K562 (cell line): ENCODE measurements at regions not wholly inside any gene's neighbourhood (a gene's known extent, or its start where the extent isn't known, plus 50 kb on each side); places are given as distances from the start of the nearest gene placed in this dataset.

Source experiments
- ATF1 ChIP-seq, 2 experiments: fragments of 450-650 bp in 1 of 2; IDR thresholded peaks; 2 replicates each; pipeline ENCODE4 v1.6.1; 2016; ENCODE audit warnings: missing compliant biosample characterization in 1 of 2, missing genetic modification characterization in 1 of 2
- CTCF ChIP-seq, 3 experiments: IDR thresholded peaks in 2 of 3; conservative IDR thresholded peaks in 1 of 3; 2 replicates each; pipeline ENCODE4 v1.5.1; 2011 to 2012; ENCODE audit warnings: low read length in 3 of 3, mild to moderate bottlenecking in 3 of 3, control low read depth in 2 of 3, improper control_type of control experiment in 1 of 3, inconsistent platforms in 1 of 3, low read depth in 1 of 3, mixed read lengths in 1 of 3, moderate library complexity in 1 of 3; ENCODE audit not compliant: insufficient read depth in 2 of 3
- E2F5 ChIP-seq: sonication (generic); formaldehyde crosslinking; IDR thresholded peaks from 2 replicates; pipeline ENCODE4 v1.8.0; 2022; ENCODE audit warnings: mild to moderate bottlenecking, missing genetic modification reagents
- EZH2 ChIP-seq: IDR thresholded peaks from 2 replicates; pipeline ENCODE4 v1.6.1; 2012; ENCODE audit warnings: low read depth, mild to moderate bottlenecking, inconsistent platforms, low read length, borderline replicate concordance
- FOXA1 ChIP-seq: fragments of 450-650 bp; IDR thresholded peaks from 2 replicates; pipeline ENCODE4 v1.6.1; 2016; ENCODE audit warnings: mild to moderate bottlenecking, borderline replicate concordance
- HDGF ChIP-seq: fragments of 450-650 bp; IDR thresholded peaks from 2 replicates; pipeline ENCODE4 v1.6.1; 2016
- HNRNPUL1 ChIP-seq: fragments of 200-400 bp; formaldehyde crosslinking; IDR thresholded peaks from 2 replicates; pipeline ENCODE4 v1.6.1; 2017; ENCODE audit warnings: low read length
- MTA1 ChIP-seq: fragments of 450-650 bp; IDR thresholded peaks from 2 replicates; pipeline ENCODE4 v1.6.1; 2017; ENCODE audit warnings: borderline replicate concordance
- PHB2 ChIP-seq: fragments of 450-650 bp; IDR thresholded peaks from 2 replicates; pipeline ENCODE4 v1.6.1; 2017; ENCODE audit warnings: low read depth
- RCOR1 ChIP-seq, 2 experiments: IDR thresholded peaks; 2 replicates each; pipeline ENCODE4 v1.6.1; 2012; ENCODE audit warnings: low read depth in 2 of 2, low read length in 2 of 2, borderline replicate concordance in 1 of 2, improper control_type of control experiment in 1 of 2
- SMARCE1 ChIP-seq: fragments of 450-650 bp; IDR thresholded peaks from 2 replicates; pipeline ENCODE4 v1.7.1; 2016; ENCODE audit warnings: mild to moderate bottlenecking
- SP1 ChIP-seq: sonication (generic); formaldehyde crosslinking; IDR thresholded peaks from 2 replicates; pipeline ENCODE4 v1.8.1; 2022; ENCODE audit warnings: mild to moderate bottlenecking, missing genetic modification reagents
- ZNF512 ChIP-seq: IDR thresholded peaks from 2 replicates; pipeline ENCODE4 v1.6.1; 2016; ENCODE audit warnings: missing genetic modification characterization, missing compliant biosample characterization
- TF ChIP-seq, protein P1 (sequence below): fragments of 450-650 bp; conservative IDR thresholded peaks from 2 replicates; pipeline ENCODE4 v1.6.1; 2016; ENCODE audit warnings: missing genetic modification characterization, low read depth, mild to moderate bottlenecking, control low read depth, missing compliant biosample characterization

DNA sequence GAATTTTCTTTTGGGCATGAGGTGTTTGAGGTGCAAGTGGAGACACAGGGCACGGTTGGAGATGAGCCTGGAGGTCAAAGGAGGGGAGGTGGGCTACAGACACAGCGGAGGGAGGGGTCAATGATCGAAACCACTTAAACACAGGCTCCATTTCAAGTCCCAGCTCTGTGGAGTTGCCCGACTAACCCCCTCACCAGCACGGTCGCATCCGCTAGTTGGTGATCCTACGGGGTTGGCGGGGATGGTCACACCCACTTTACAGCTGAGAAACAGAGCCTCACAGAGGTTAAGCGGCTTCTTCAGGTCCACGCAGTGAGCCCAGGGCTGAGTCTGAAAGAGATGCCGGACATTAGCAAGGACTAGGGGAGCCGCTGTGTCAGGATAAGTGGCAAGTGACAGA is 60.1 kb upstream of the RUNX3 start:
- TF ChIP-seq, protein P1, sequence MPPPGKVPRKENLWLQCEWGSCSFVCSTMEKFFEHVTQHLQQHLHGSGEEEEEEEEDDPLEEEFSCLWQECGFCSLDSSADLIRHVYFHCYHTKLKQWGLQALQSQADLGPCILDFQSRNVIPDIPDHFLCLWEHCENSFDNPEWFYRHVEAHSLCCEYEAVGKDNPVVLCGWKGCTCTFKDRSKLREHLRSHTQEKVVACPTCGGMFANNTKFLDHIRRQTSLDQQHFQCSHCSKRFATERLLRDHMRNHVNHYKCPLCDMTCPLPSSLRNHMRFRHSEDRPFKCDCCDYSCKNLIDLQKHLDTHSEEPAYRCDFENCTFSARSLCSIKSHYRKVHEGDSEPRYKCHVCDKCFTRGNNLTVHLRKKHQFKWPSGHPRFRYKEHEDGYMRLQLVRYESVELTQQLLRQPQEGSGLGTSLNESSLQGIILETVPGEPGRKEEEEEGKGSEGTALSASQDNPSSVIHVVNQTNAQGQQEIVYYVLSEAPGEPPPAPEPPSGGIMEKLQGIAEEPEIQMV (tag): no peak
- no peak for TF ChIP-seq ZNF512
- TF ChIP-seq HNRNPUL1: no peak
- no peak for TF ChIP-seq SP1 (CRISPR knock-in tag)
- TF ChIP-seq SMARCE1: no peak
- no peak for TF ChIP-seq CTCF (IDR thresholded peaks at IDR 0.05 in 2 of 3, conservative IDR thresholded peaks at IDR 0.05 in 1 of 3; ENCODE audit: insufficient read depth in 2 of 3, low read depth in 1 of 3, low read length in 3 of 3)
- TF ChIP-seq PHB2: no peak
- TF ChIP-seq HDGF: no peak
- no peak for TF ChIP-seq ATF1 (CRISPR knock-in tag; IDR thresholded peaks at IDR 0.05)
- TF ChIP-seq ATF1 (tag; IDR thresholded peaks at IDR 0.05): no peak
- no peak for TF ChIP-seq MTA1
- TF ChIP-seq FOXA1: no peak
- no peak for TF ChIP-seq EZH2
- TF ChIP-seq RCOR1 (IDR thresholded peaks at IDR 0.05; ENCODE audit: borderline replicate concordance in 1 of 2, low read depth in 2 of 2, low read length in 2 of 2): no peak
- no peak for TF ChIP-seq E2F5 (CRISPR knock-in tag)
